ENCODE measurements at regions not wholly inside any gene's neighbourhood (a gene's known extent, or its start where the extent isn't known, plus 50 kb on each side); places are given as distances from the start of the nearest gene placed in this dataset.

DNA sequence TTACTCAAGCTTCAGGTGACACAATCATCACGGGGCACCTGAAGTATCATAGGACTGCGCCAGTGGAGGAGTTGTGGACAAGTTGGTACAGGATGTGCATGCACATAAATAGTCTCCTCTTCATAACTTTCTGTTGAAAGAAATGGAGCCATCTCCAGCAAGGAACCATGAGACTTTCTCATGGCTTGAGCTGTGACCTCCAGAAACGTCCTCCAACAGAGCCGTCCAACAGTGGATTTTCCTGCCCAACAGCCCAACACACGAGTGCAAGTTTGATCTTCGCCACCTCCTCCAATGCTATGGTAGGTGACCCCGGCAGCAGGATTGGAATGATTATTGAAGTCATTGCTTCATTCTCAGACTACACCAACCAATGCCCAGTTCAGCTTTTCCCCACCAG lies 105.1 kb upstream of the ZNF507 start:
- H3K14ac ChIP-seq (replicated peaks; ENCODE audit: low read depth, low read length) = no peak overlapping the region
- no peak overlapping the region for H3K4me2 ChIP-seq (ENCODE audit: low read depth, low read length)
- H3K4me3 ChIP-seq (ENCODE audit: insufficient read depth, low read depth, low read length) = no peak overlapping the region
- CTCF ChIA-PET = interaction anchor here (0.8 to 1.4 kb wide), 2 partner anchors 1558 to 1570 kb away, joined by 3 read pairs; no protein-coding TSS in a partner anchor
- in situ Hi-C loops (cut with MboI; ENCODE audit: low sequenced_read_pairs) = loop anchor here (25.0 kb wide), 1 partner anchor 1178 kb away; no protein-coding TSS in a partner anchor
- H3K9me3 ChIP-seq (ENCODE audit: control insufficient read depth, insufficient read depth, low read length) = no peaks in the 10 kb centered on the region
- no peak overlapping the region for H3K27ac ChIP-seq (ENCODE audit: insufficient read depth, low read length)
- no peak overlapping the region for H2BK20ac ChIP-seq (ENCODE audit: low read depth, low read length)
- H3K9ac ChIP-seq (ENCODE audit: low read depth, low read length) = no peak overlapping the region
- ATAC-seq (ENCODE audit: low read depth) (no peak), DNase-seq (no peak)
- H2BK15ac ChIP-seq (ENCODE audit: low read depth, low read length) = no peak overlapping the region
- H4K91ac ChIP-seq (ENCODE audit: insufficient read depth, low read depth, low read length) = no peak overlapping the region
- no peak overlapping the region for H2BK5ac ChIP-seq (ENCODE audit: low read depth, low read length, poor library complexity, severe bottlenecking)
- no peak overlapping the region for H3K18ac ChIP-seq (ENCODE audit: low read depth, low read length)
- no peak overlapping the region for H3K4ac ChIP-seq (ENCODE audit: low read depth, low read length)
- H3K4me1 ChIP-seq (ENCODE audit: control insufficient read depth, insufficient read depth, low read length) = no peaks in the 10 kb centered on the region
- POLR2A ChIA-PET (ENCODE audit: unreplicated experiment) = no interaction called here
- H3K9me1 ChIP-seq (ENCODE audit: insufficient read depth, low read length) = no peaks in the 10 kb centered on the region
- dilution Hi-C loops (cut with HindIII; ENCODE audit: low sequenced_read_pairs, unreplicated experiment) = no loop called here
- intact Hi-C loops (cut with micrococcal nuclease) = no loop called here
- no CpG with 5 or more reads among the region's 7 CpGs for WGBS, 2 experiments (ENCODE audit: extremely low coverage in 2 of 2, insufficient read length in 1 of 2)
- H2AK9ac ChIP-seq (replicated peaks; ENCODE audit: low read depth, low read length, poor library complexity) = no peak overlapping the region
- no peak overlapping the region for H4K8ac ChIP-seq (ENCODE audit: low read depth in 2 of 2, low read length in 2 of 2)
- no peaks in the 10 kb centered on the region for H3K36me3 ChIP-seq (ENCODE audit: control insufficient read depth, insufficient read depth, low read length)
- BruUV-seq (replicated peaks) = no TSS peak
- no peak for TF ChIP-seq MAZ (IDR thresholded peaks at IDR 0.05; ENCODE audit: borderline replicate concordance, low read depth, low read length)
- no peak for TF ChIP-seq MAFK (IDR thresholded peaks at IDR 0.05; ENCODE audit: low read depth, low read length)
- no peak for TF ChIP-seq MXI1 (IDR thresholded peaks at IDR 0.05; ENCODE audit: borderline replicate concordance, low read depth, low read length)
- no peak for TF ChIP-seq POLR2A (IDR thresholded peaks at IDR 0.05; ENCODE audit: low read depth, low read length)
- no peak for TF ChIP-seq NFE2L2 (IDR thresholded peaks at IDR 0.05; ENCODE audit: low read depth, low read length)
- no peak for TF ChIP-seq RAD21 (IDR thresholded peaks at IDR 0.05; ENCODE audit: low read length)
- TF ChIP-seq FOS (IDR thresholded peaks at IDR 0.05; ENCODE audit: low read depth, low read length) = no peak
- H2AFZ ChIP-seq (replicated peaks; ENCODE audit: low read length, poor library complexity) = no peak overlapping the region
- H2BK120ac ChIP-seq (ENCODE audit: low read depth, low read length) = no peak overlapping the region
- no peak overlapping the region for H4K5ac ChIP-seq (ENCODE audit: low read depth, low read length)
- peaks cover 2% of the 10 kb centered on the region; the same call in 1 of the 2 replicates for H3K27me3 ChIP-seq (ENCODE audit: control insufficient read depth, insufficient read depth, low read length)
- H3K56ac ChIP-seq (ENCODE audit: extremely low read depth, insufficient read depth, low read length) = no peak overlapping the region
- no peaks in the 10 kb centered on the region for H3K79me1 ChIP-seq (ENCODE audit: low read depth in 1 of 2, low read length in 2 of 2)
- H2AK5ac ChIP-seq (ENCODE audit: low read depth, low read length) = no peak overlapping the region
- no peaks in the 10 kb centered on the region for H4K20me1 ChIP-seq (ENCODE audit: insufficient read depth, low read length)
- no peak overlapping the region for H3K23ac ChIP-seq (ENCODE audit: low read depth, low read length)

Measured in IMR-90 (cell line).